Activated CD8-positive, alpha-beta T cell treated with anti-CD3 and anti-CD28 coated beads for 36 hours (primary cell): ENCODE measurements at regions not wholly inside any gene's neighbourhood (a gene's known extent, or its start where the extent isn't known, plus 50 kb on each side); places are given as distances from the start of the nearest gene placed in this dataset.

Source experiments
- ATAC-seq: fragments of 200-7000 bp; cut with Tn5 transposase; one replicate; pipeline ENCODE4 v1.10.0; 2021; ENCODE audit warnings: mild to moderate bottlenecking, moderate library complexity
- CTCF ChIA-PET: fragments of 350-600 bp; sonication (Branson Sonifier 250); formaldehyde crosslinking; loops from one replicate; lab custom pipeline; 2021; ENCODE audit warnings: antibody characterized with exemption; lab: Charles Lee
- POLR2A ChIA-PET: fragments of 350-600 bp; sonication (Branson Sonifier 250); formaldehyde crosslinking; loops from one replicate; lab custom pipeline; 2021; ENCODE audit warnings: antibody characterized with exemption; lab: Charles Lee
- DNase-seq: peaks from one replicate; pipeline ENCODE4 v3.0.0-alpha.2; 2020
- H3K27ac Mint-ChIP-seq: one replicate; pipeline ENCODE4 v1.8.0; 2021; ENCODE audit warnings: mild to moderate bottlenecking, mixed read lengths
- H3K27me3 Mint-ChIP-seq: one replicate; pipeline ENCODE4 v1.8.0; 2021; ENCODE audit warnings: mixed read lengths
- H3K36me3 Mint-ChIP-seq: one replicate; pipeline ENCODE4 v1.8.0; 2021; ENCODE audit warnings: low read depth, mixed read lengths
- H3K4me1 Mint-ChIP-seq: one replicate; pipeline ENCODE4 v1.8.0; 2021; ENCODE audit warnings: low read depth, mixed read lengths
- H3K4me3 Mint-ChIP-seq: one replicate; pipeline ENCODE4 v1.8.0; 2021; ENCODE audit warnings: mild to moderate bottlenecking, moderate library complexity, mixed read lengths
- H3K9me3 Mint-ChIP-seq: one replicate; pipeline ENCODE4 v1.8.0; 2021; ENCODE audit warnings: mixed read lengths
- intact Hi-C: fragments of 100-400 bp; cut with micrococcal nuclease; formaldehyde crosslinking; loops from one replicate; pipeline ENCODE4 v1.10.0; 2022
- TF ChIP-seq, protein P1 (sequence below): fragments of 200-600 bp; IDR thresholded peaks from one replicate; pipeline ENCODE4 v1.8.0; 2022; ENCODE audit warnings: antibody characterized with exemption, mild to moderate bottlenecking

DNA sequence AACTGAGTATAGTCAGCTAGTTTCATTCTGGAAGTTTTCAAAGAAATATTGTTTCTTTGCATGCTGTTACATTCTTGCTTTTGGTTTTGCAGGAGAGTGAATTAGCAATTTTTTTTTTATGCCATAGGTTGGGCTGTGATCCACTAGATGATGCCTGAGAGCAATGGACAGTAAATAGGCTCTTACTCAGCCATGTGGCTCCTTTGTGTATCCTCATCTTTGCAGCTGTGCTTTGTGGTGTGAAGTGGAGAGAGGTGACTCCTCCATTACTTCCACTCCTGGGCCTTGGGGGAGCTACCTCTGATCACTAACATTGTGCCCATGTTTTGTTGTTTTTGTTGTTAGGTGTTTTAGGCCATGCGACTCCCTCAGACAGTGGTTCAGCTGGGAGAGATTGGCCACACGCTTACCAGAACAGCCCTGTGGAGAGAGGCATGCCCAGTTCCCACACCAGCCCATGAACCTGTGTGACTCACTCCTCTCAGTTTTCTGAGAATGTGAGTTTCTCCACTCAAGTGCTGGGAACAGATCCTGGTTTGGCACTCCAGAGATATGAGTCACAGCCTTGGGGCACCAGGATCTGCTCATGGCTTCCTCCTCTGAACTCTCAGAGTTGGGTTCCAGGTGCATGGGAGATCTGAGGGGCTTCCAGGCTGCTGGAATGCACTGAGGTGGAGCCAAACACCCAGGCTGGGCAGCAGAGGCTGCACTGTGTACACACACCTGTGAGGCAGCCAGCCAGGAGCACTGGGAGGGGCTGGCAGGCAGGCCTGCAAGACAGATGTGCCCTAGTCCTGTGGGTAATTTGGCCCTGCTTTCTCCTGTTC is 785.3 kb downstream of the ROBO2 start:
- no peaks in the 10 kb centered on the region for H3K27me3 Mint-ChIP-seq
- POLR2A ChIA-PET = no interaction called here
- TF ChIP-seq, protein P1, sequence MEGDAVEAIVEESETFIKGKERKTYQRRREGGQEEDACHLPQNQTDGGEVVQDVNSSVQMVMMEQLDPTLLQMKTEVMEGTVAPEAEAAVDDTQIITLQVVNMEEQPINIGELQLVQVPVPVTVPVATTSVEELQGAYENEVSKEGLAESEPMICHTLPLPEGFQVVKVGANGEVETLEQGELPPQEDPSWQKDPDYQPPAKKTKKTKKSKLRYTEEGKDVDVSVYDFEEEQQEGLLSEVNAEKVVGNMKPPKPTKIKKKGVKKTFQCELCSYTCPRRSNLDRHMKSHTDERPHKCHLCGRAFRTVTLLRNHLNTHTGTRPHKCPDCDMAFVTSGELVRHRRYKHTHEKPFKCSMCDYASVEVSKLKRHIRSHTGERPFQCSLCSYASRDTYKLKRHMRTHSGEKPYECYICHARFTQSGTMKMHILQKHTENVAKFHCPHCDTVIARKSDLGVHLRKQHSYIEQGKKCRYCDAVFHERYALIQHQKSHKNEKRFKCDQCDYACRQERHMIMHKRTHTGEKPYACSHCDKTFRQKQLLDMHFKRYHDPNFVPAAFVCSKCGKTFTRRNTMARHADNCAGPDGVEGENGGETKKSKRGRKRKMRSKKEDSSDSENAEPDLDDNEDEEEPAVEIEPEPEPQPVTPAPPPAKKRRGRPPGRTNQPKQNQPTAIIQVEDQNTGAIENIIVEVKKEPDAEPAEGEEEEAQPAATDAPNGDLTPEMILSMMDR = no peak
- H3K4me3 Mint-ChIP-seq = no peak overlapping the region
- intact Hi-C loops = no loop called here
- no peak for ATAC-seq
- no peaks in the 10 kb centered on the region for H3K36me3 Mint-ChIP-seq
- H3K27ac Mint-ChIP-seq = no peak overlapping the region
- CTCF ChIA-PET = no interaction called here
- DNase-seq = no peak
- peaks cover 16% of the 10 kb centered on the region for H3K9me3 Mint-ChIP-seq
- H3K4me1 Mint-ChIP-seq = no peaks in the 10 kb centered on the region

DNA sequence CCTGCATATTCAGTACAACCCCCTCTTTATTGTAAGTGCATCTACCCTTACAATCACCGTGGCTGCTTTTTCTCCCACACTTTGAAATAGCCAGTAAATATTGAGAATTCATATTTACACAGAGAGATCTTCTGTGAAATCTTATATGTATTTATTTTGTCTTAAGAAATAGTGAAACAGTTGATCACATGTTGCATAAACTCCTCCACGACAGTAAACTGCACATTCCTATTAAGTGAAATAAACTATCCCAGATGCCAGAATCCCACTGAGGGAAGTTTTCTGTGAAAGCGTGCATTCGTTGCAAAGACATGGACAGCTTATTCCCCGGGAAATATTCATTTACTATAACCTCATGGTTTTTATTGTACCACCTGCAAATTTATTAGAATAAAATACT is 796.0 kb downstream of the ROBO2 start:
- no peak overlapping the region for H3K4me3 Mint-ChIP-seq
- ATAC-seq (no peak), DNase-seq (no peak)
- ChIA-PET CTCF (no interaction called here), POLR2A (no interaction called here)
- H3K36me3 Mint-ChIP-seq = no peaks in the 10 kb centered on the region
- TF ChIP-seq, protein P1 = no peak
- no peaks in the 10 kb centered on the region for H3K4me1 Mint-ChIP-seq
- intact Hi-C loops = no loop called here
- H3K27me3 Mint-ChIP-seq = no peaks in the 10 kb centered on the region
- H3K27ac Mint-ChIP-seq = no peak overlapping the region
- H3K9me3 Mint-ChIP-seq = peaks cover 11% of the 10 kb centered on the region

DNA sequence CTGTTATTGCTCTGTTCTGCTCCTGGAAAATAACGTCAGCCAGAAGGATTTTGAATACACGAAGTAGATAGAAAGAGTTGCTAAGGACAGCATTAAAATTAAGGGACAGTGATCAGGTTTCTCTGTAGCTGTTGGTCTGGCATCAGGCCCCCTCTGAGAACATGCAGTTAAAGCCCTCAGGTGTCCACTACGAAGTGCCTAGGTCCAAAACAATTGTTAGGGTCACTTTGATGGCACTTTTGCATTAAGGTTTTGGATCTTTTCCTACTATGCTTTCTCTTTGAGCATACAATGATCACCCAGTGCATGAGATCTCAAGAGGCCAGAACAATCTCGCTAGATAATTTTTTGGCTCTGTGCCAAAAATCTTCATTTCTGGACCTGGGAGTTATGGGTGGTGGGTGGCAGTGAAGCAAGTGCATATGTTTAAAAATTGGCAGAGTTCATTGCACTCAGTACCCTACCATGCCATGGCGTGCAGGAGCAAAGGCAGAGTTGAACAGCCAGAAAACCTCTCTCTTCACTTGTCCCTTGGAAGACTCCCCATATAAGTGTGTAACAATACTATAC is 797.6 kb downstream of the ROBO2 start:
- TF ChIP-seq, protein P1 = no peak
- Mint-ChIP-seq H3K27me3 (no peaks in the 10 kb centered on the region), H3K9me3 (peaks cover 25% of the 10 kb centered on the region), H3K4me3 (no peak overlapping the region), H3K27ac (no peak overlapping the region), H3K4me1 (no peaks in the 10 kb centered on the region), H3K36me3 (no peaks in the 10 kb centered on the region)
- ATAC-seq (no peak), DNase-seq (no peak)
- CTCF ChIA-PET = no interaction called here
- POLR2A ChIA-PET = no interaction called here
- intact Hi-C loops = no loop called here

DNA sequence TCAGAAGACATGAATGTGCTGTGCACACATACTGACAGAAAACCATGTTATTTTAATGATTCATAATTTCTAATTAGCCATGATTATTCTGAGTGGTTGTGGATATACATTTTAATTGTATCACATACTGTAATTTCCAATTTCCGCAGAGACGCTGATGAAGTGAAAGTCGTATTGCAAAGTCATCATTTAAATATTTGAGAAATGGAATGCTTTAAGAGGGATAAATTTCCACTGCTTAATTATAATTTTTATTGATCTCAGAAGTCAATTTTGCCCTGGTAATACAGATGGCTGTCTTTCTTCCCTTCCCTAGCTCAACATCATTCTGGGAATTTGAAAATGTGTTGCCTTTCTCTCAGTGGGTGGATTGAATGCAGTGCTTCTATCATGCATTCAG is 819.3 kb downstream of the ROBO2 start:
- no peaks in the 10 kb centered on the region for H3K36me3 Mint-ChIP-seq
- no peak overlapping the region for H3K4me3 Mint-ChIP-seq
- no peaks in the 10 kb centered on the region for H3K4me1 Mint-ChIP-seq
- POLR2A ChIA-PET = no interaction called here
- peaks cover 14% of the 10 kb centered on the region for H3K9me3 Mint-ChIP-seq
- intact Hi-C loops = no loop called here
- CTCF ChIA-PET = no interaction called here
- H3K27ac Mint-ChIP-seq = no peak overlapping the region
- TF ChIP-seq, protein P1 = no peak
- no peak for DNase-seq
- H3K27me3 Mint-ChIP-seq = no peaks in the 10 kb centered on the region
- no peak for ATAC-seq

DNA sequence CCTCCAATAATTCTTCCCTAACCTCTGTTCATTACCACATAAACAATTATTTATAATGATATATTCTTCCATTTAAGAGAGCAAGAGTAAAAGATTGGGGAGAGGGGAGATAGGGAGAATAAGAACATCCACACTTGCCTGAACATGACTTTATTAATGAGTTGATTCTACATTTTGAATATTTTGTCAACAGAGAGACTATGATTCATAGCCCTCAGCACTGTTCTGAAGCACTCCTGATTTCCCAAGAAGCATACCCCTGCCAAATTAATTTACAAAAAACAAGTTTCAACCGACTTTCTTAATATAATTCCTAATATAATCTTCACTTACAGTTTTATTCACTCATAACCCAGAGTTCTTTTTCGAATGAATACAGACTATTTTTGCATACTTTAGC is 828.8 kb downstream of the ROBO2 start:
- Mint-ChIP-seq H3K27me3 (no peaks in the 10 kb centered on the region), H3K27ac (no peak overlapping the region), H3K36me3 (no peaks in the 10 kb centered on the region), H3K4me1 (no peaks in the 10 kb centered on the region), H3K4me3 (no peak overlapping the region), H3K9me3 (peaks cover 10% of the 10 kb centered on the region)
- intact Hi-C loops = no loop called here
- DNase-seq (no peak), ATAC-seq (no peak)
- TF ChIP-seq, protein P1 = no peak
- ChIA-PET POLR2A (no interaction called here), CTCF (no interaction called here)
